Smooth muscle cell (in vitro differentiated cells): ENCODE measurements at regions not wholly inside any gene's neighbourhood (a gene's known extent, or its start where the extent isn't known, plus 50 kb on each side); places are given as distances from the start of the nearest gene placed in this dataset.

Source experiments
- DNase-seq: peaks from one replicate; lab custom pipeline; 2025; ENCODE audit not compliant: unreplicated experiment; lab: John Stamatoyannopoulos, UW
- H2AFZ ChIP-seq: fragments of 200-600 bp; sonication (generic); 2 replicates; pipeline ENCODE4 v1.6.0; 2016; ENCODE audit warnings: antibody characterized with exemption, low read depth, mild to moderate bottlenecking
- H3F3A ChIP-seq: fragments of 200-600 bp; sonication (generic); 2 replicates; pipeline ENCODE4 v1.6.0; 2017; ENCODE audit warnings: antibody characterized with exemption, low read depth
- H3K27ac ChIP-seq: fragments of 200-600 bp; sonication (generic); 2 replicates; pipeline ENCODE4 v1.5.1; 2016; ENCODE audit warnings: low read depth, mild to moderate bottlenecking
- H3K27me3 ChIP-seq: fragments of 200-600 bp; sonication (generic); 2 replicates; pipeline ENCODE4 v1.6.1; 2016; ENCODE audit warnings: low read depth, mild to moderate bottlenecking
- H3K36me3 ChIP-seq: fragments of 200-600 bp; sonication (generic); 2 replicates; pipeline ENCODE4 v1.5.1; 2016; ENCODE audit warnings: low read depth
- H3K4me1 ChIP-seq: fragments of 200-600 bp; sonication (generic); 2 replicates; pipeline ENCODE4 v1.5.1; 2016; ENCODE audit warnings: low read depth
- H3K4me2 ChIP-seq: fragments of 200-600 bp; sonication (generic); 2 replicates; pipeline ENCODE4 v1.6.0; 2016; ENCODE audit warnings: mild to moderate bottlenecking
- H3K4me3 ChIP-seq: fragments of 200-600 bp; sonication (generic); 2 replicates; pipeline ENCODE4 v1.5.1; 2016; ENCODE audit warnings: mild to moderate bottlenecking
- H3K79me2 ChIP-seq: fragments of 200-600 bp; sonication (generic); 2 replicates; pipeline ENCODE4 v1.6.0; 2016; ENCODE audit warnings: low read depth, mild to moderate bottlenecking
- H3K9ac ChIP-seq: fragments of 200-600 bp; sonication (generic); 2 replicates; pipeline ENCODE4 v1.6.0; 2016; ENCODE audit warnings: low read depth
- H3K9me3 ChIP-seq: fragments of 200-600 bp; sonication (generic); replicated peaks from 2 replicates; pipeline ENCODE4 v1.5.1; 2016; ENCODE audit warnings: low read depth
- H4K20me1 ChIP-seq: fragments of 200-600 bp; sonication (generic); 2 replicates; pipeline ENCODE4 v1.6.0; 2016; ENCODE audit warnings: low read depth
- CTCF ChIP-seq: fragments of 200-600 bp; sonication (generic); IDR thresholded peaks from 2 replicates; pipeline ENCODE4 v1.5.1; 2017; ENCODE audit warnings: borderline replicate concordance, mild to moderate bottlenecking, antibody characterized with exemption; ENCODE audit not compliant: insufficient read depth, poor library complexity, severe bottlenecking
- WGBS: methylation state at CpG from one replicate; pipeline ENCODE4 v1.1.7; 2016; ENCODE audit warnings: low lambda C conversion rate; 5-methylcytosine and 5-hydroxymethylcytosine counted together

GRCh38 chr7:125033506-125033905, 103.9 kb upstream of the POT1 start:
- WGBS: 90% methylated on average over 9 of the region's 9 CpGs
- H3K27me3 ChIP-seq: no peaks in the 10 kb centered on the region
- H3K27ac ChIP-seq: no peak overlapping the region
- H3K4me3 ChIP-seq: no peak overlapping the region
- H3K4me2 ChIP-seq: no peak overlapping the region
- no peak overlapping the region for H3K9ac ChIP-seq
- H3F3A ChIP-seq: no peaks in the 10 kb centered on the region
- H4K20me1 ChIP-seq: no peaks in the 10 kb centered on the region
- no peaks in the 10 kb centered on the region for H3K79me2 ChIP-seq
- no peaks in the 10 kb centered on the region for H3K36me3 ChIP-seq
- H3K9me3 ChIP-seq: no peaks in the 10 kb centered on the region
- H3K4me1 ChIP-seq: no peaks in the 10 kb centered on the region
- H2AFZ ChIP-seq: no peak overlapping the region
- no peak for DNase-seq
- TF ChIP-seq CTCF: no peak

DNA sequence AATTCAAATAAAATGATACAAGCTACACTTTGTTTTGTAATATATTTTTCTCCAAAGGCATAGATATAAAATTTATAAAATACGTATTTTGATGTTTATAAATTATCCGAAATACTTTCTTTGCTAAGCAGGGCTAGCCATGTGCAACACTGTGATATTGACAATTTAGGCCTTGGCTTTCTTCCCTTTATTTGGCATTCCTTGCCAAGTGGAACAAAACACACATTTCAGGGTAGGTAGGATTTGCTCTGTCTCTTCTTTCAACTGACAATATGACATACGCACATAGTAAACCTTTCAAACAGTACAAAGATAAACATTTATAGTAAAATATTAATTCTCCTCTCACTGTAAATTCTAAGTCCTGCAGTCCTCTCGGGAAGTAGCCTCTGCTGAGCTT, 103.3 kb upstream of the POT1 start:
- Histone ChIP-seq H3K27ac (no peak overlapping the region), H3K9ac (no peak overlapping the region), H3F3A (no peaks in the 10 kb centered on the region), H3K27me3 (no peaks in the 10 kb centered on the region), H3K4me2 (no peak overlapping the region), H3K4me1 (no peaks in the 10 kb centered on the region), H3K9me3 (no peaks in the 10 kb centered on the region), H3K79me2 (no peaks in the 10 kb centered on the region), H4K20me1 (no peaks in the 10 kb centered on the region), H2AFZ (no peak overlapping the region), H3K36me3 (no peaks in the 10 kb centered on the region), H3K4me3 (no peak overlapping the region)
- no peak for DNase-seq
- 63% methylated on average over 4 of the region's 4 CpGs for WGBS
- TF ChIP-seq CTCF: no peak

DNA sequence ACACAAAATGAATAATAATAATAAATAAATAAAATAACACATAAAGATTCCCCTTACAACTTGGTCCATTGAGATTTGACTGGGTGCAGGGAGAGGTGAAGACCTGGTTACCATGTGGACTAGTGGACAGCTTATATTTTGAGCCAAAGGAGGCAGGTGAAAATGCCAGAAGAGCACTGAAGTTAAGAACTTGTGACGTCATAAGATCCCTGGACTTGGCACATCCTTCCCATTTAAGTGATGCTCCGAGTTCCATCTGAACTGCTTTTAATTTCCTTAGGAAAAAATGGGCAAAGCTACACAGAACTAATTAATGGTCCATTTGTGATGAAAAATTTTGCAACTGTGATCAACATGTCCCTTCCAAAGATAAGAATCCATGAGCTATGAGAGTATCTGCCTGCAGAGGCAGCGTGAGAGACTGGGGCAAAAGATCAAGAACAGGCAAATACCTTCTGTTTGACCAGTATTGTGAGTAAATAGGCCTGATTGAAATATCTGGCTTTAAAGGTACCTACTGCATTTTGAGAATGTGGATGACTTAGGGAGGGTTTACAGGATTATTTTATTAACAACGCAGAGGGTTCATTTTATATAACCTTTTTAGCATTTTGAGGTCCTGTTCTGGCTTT, 101.2 kb upstream of the POT1 start:
- whole genome bisulfite sequencing: 88% methylated on average over 4 of the region's 4 CpGs
- Histone ChIP-seq H2AFZ (no peak overlapping the region), H3K9ac (no peak overlapping the region), H3F3A (no peaks in the 10 kb centered on the region), H3K27ac (no peak overlapping the region), H3K27me3 (no peaks in the 10 kb centered on the region), H3K9me3 (no peaks in the 10 kb centered on the region), H3K79me2 (no peaks in the 10 kb centered on the region), H3K4me1 (no peaks in the 10 kb centered on the region), H3K4me3 (no peak overlapping the region), H4K20me1 (no peaks in the 10 kb centered on the region), H3K4me2 (no peak overlapping the region), H3K36me3 (no peaks in the 10 kb centered on the region)
- TF ChIP-seq CTCF: no peak
- no peak for DNase-seq

GRCh38 chr7:125025620-125026019, 96.0 kb upstream of the POT1 start:
- H3K4me1 ChIP-seq: no peaks in the 10 kb centered on the region
- no peak for DNase-seq
- no peaks in the 10 kb centered on the region for H4K20me1 ChIP-seq
- 93% methylated on average over 1 of the region's 1 CpG for WGBS
- H3K36me3 ChIP-seq: no peaks in the 10 kb centered on the region
- no peaks in the 10 kb centered on the region for H3K27me3 ChIP-seq
- no peak overlapping the region for H3K27ac ChIP-seq
- no peaks in the 10 kb centered on the region for H3K9me3 ChIP-seq
- no peak overlapping the region for H3K4me2 ChIP-seq
- no peak overlapping the region for H3K4me3 ChIP-seq
- no peak for TF ChIP-seq CTCF
- no peaks in the 10 kb centered on the region for H3F3A ChIP-seq
- no peak overlapping the region for H3K9ac ChIP-seq
- H2AFZ ChIP-seq: no peak overlapping the region
- H3K79me2 ChIP-seq: no peaks in the 10 kb centered on the region
